OCI-LY7 (cell line): ENCODE measurements at regions not wholly inside any gene's neighbourhood (a gene's known extent, or its start where the extent isn't known, plus 50 kb on each side); places are given as distances from the start of the nearest gene placed in this dataset.

Experiments
- BruUV-seq: library from RNA; stranded (reverse); fragments of 400-500 nt; replicated peaks from 2 replicates; lab custom pipeline; 2021; lab: Mats Ljungman, UMichigan
- CTCF ChIA-PET: fragments of 300-600 bp; sonication (Branson Sonifier 250); formaldehyde crosslinking; loops from one replicate; lab custom pipeline; 2022; ENCODE audit warnings: antibody characterized with exemption; ENCODE audit not compliant: unreplicated experiment; lab: Charles Lee
- POLR2A ChIA-PET: fragments of 300-600 bp; sonication (Branson Sonifier 250); formaldehyde crosslinking; loops from one replicate; lab custom pipeline; 2022; ENCODE audit warnings: antibody characterized with exemption; lab: Charles Lee
- DNase-seq: peaks from one replicate; pipeline ENCODE4 v3.0.0-alpha.2; 2015; ENCODE audit warnings: low spot score
- H2AFZ ChIP-seq: fragments of 200-600 bp; sonication (generic), shearing (Covaris generic); 2 replicates; pipeline ENCODE4 v1.6.1; 2014; ENCODE audit warnings: mild to moderate bottlenecking, antibody characterized with exemption, low read length, moderate library complexity
- H3K27ac ChIP-seq: fragments of 200-600 bp; sonication (generic); 2 replicates; pipeline ENCODE4 v1.5.1; 2014; ENCODE audit warnings: mixed run types, low read depth, mild to moderate bottlenecking, moderate library complexity, low read length, inconsistent platforms; ENCODE audit not compliant: poor library complexity, severe bottlenecking
- H3K36me3 ChIP-seq: fragments of 200-600 bp; sonication (generic); 2 replicates; pipeline ENCODE4 v1.6.1; 2014; ENCODE audit warnings: mild to moderate bottlenecking, antibody characterized with exemption, low read length, moderate library complexity, mixed read lengths; ENCODE audit not compliant: insufficient read depth
- H3K4me1 ChIP-seq: fragments of 200-600 bp; sonication (generic); 2 replicates; pipeline ENCODE4 v1.5.1; 2014; ENCODE audit warnings: mild to moderate bottlenecking, low read length; ENCODE audit not compliant: insufficient read depth, poor library complexity, severe bottlenecking
- H3K4me2 ChIP-seq: fragments of 200-600 bp; sonication (generic); 2 replicates; pipeline ENCODE4 v1.6.1; 2014; ENCODE audit warnings: mild to moderate bottlenecking, low read length
- H3K4me3 ChIP-seq: fragments of 200-600 bp; sonication (generic); 2 replicates; pipeline ENCODE4 v1.5.1; 2014; ENCODE audit warnings: mild to moderate bottlenecking, low read depth, low read length; ENCODE audit not compliant: poor library complexity, severe bottlenecking
- H3K79me2 ChIP-seq: fragments of 200-600 bp; sonication (generic); 2 replicates; pipeline ENCODE4 v1.6.1; 2016; ENCODE audit warnings: low read depth, mild to moderate bottlenecking, low read length, moderate library complexity, mixed read lengths; ENCODE audit not compliant: insufficient read depth
- H3K9me2 ChIP-seq: fragments of 200-600 bp; sonication (generic); 2 replicates; pipeline ENCODE4 v1.6.1; 2016; ENCODE audit warnings: mild to moderate bottlenecking, low read length, mixed read lengths; ENCODE audit not compliant: insufficient read depth
- H3K9me3 ChIP-seq: fragments of 200-600 bp; sonication (generic); 2 replicates; pipeline ENCODE4 v1.6.1; 2014; ENCODE audit warnings: mild to moderate bottlenecking, mixed run types, low read length, mixed read lengths
- H4K20me1 ChIP-seq: fragments of 200-600 bp; sonication (generic); 2 replicates; pipeline ENCODE4 v1.6.1; 2014; ENCODE audit warnings: mild to moderate bottlenecking, antibody characterized with exemption, low read length, moderate library complexity, mixed read lengths; ENCODE audit not compliant: insufficient read depth
- EZH2phosphoT487 ChIP-seq: fragments of 200-600 bp; sonication (generic); IDR thresholded peaks from 2 replicates; pipeline ENCODE4 v1.6.1; 2018; ENCODE audit warnings: low read depth, borderline replicate concordance, mild to moderate bottlenecking, mixed run types, antibody characterized with exemption, low read length, moderate library complexity, mixed read lengths
- intact Hi-C: fragments of 100-400 bp; cut with micrococcal nuclease; formaldehyde crosslinking; loops from one replicate; pipeline ENCODE4 v1.10.0; 2022; ENCODE audit not compliant: unreplicated experiment
- TF ChIP-seq, protein P1 (sequence below): fragments of 200-600 bp; sonication (generic); conservative IDR thresholded peaks from 2 replicates; pipeline ENCODE4 v1.5.1; 2014; ENCODE audit warnings: mild to moderate bottlenecking, antibody characterized with exemption, low read length, moderate library complexity, mixed read lengths

DNA sequence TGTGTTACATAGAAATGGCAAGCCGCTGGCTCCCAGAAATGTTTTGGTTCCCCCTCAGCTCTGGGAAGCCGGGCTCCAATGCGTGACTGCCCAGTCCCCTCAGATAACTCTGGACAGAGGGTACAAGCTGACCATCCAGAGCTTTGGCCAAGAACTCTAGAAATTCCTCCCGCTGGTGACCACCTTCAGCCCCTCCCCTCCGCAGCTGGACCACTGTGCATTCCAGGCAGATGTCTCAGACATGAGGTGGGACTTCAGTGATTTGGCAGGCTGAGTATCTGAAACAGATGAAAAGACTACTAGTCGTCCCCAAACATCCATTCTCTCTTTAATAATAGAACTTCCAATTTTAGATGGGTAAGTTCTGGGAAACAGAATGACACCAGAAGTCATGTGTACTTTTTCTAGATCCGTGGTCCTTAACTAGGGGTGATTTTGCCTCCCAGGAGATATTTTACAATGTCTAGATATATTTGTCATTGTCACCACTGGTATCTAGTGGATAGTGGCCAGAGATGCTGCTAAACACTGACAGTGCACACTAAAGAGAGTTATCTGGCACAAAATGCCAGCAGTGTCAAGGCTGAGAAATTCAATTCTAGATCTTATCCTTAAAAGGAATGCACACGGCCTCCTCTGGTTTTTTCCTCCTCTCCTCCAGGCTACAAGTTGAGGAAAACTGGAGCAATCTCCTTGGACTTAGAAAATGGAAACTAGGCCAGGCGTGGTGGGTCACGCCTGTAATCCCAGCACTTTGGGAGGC lies 294.3 kb downstream of the SRBD1 start:
- H3K4me1 ChIP-seq, result no peaks in the 10 kb centered on the region
- no TSS peak for BruUV-seq
- no peak overlapping the region for H2AFZ ChIP-seq
- intact Hi-C loops, result no loop called here
- no peaks in the 10 kb centered on the region for H3K79me2 ChIP-seq
- H3K36me3 ChIP-seq, result no peaks in the 10 kb centered on the region
- H3K9me3 ChIP-seq, result no peaks in the 10 kb centered on the region
- H3K4me3 ChIP-seq, result no peak overlapping the region
- CTCF ChIA-PET, result no interaction called here
- H3K27ac ChIP-seq, result no peak overlapping the region
- H4K20me1 ChIP-seq, result no peaks in the 10 kb centered on the region
- POLR2A ChIA-PET, result no interaction called here
- no peak for DNase-seq
- TF ChIP-seq, protein P1, sequence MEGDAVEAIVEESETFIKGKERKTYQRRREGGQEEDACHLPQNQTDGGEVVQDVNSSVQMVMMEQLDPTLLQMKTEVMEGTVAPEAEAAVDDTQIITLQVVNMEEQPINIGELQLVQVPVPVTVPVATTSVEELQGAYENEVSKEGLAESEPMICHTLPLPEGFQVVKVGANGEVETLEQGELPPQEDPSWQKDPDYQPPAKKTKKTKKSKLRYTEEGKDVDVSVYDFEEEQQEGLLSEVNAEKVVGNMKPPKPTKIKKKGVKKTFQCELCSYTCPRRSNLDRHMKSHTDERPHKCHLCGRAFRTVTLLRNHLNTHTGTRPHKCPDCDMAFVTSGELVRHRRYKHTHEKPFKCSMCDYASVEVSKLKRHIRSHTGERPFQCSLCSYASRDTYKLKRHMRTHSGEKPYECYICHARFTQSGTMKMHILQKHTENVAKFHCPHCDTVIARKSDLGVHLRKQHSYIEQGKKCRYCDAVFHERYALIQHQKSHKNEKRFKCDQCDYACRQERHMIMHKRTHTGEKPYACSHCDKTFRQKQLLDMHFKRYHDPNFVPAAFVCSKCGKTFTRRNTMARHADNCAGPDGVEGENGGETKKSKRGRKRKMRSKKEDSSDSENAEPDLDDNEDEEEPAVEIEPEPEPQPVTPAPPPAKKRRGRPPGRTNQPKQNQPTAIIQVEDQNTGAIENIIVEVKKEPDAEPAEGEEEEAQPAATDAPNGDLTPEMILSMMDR, result no peak
- TF ChIP-seq EZH2phosphoT487, result no peak
- H3K4me2 ChIP-seq, result no peak overlapping the region
- no peaks in the 10 kb centered on the region for H3K9me2 ChIP-seq

DNA sequence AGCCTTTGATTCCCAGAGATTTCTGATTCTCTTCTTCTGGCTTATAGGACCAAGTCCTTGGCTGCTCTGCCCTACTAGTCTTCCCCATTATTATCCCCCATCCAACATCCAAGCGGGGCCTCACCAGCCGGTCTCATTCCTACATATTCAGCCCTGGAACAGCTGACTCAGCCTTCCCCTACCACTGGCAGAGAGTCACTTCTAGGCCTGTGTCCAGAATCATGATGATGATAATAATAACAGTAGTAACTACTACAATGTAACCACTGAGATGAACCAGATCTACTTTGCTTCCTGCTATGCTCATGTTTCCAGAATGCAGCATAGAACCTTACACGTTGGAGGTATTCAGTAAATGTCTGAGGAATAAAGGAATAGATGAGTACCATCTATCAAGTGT lies 295.2 kb downstream of the SRBD1 start:
- Histone ChIP-seq H3K4me1 (no peaks in the 10 kb centered on the region), H4K20me1 (no peaks in the 10 kb centered on the region), H3K27ac (no peak overlapping the region), H3K9me2 (no peaks in the 10 kb centered on the region), H3K4me2 (no peak overlapping the region), H3K4me3 (no peak overlapping the region), H3K79me2 (no peaks in the 10 kb centered on the region), H2AFZ (no peak overlapping the region), H3K9me3 (no peaks in the 10 kb centered on the region), H3K36me3 (no peaks in the 10 kb centered on the region)
- POLR2A ChIA-PET, result no interaction called here
- CTCF ChIA-PET, result no interaction called here
- TF ChIP-seq EZH2phosphoT487, result no peak
- no TSS peak for BruUV-seq
- no peak for DNase-seq
- intact Hi-C loops, result no loop called here

DNA sequence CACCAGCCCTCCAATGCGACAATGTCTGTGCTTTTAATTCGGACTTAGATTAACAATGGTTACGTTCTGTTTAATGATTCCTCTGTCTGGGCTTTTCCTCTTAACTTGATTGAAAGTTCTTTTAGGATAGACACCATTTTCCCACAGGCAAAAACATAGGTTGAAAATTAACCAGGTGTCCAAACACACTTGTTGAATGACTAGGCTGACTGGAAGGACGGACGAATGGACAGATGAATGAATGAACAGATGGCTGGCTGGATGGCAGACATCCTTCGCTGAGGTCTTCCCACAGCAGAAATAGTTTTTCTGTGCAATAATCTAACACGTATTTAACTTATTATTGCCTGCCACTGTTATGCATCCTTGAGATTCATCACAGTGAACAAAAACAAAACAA lies 298.8 kb downstream of the SRBD1 start:
- Histone ChIP-seq H3K4me2 (no peak overlapping the region), H3K27ac (no peak overlapping the region), H3K4me1 (no peaks in the 10 kb centered on the region), H3K36me3 (no peaks in the 10 kb centered on the region), H3K9me3 (no peaks in the 10 kb centered on the region), H3K79me2 (no peaks in the 10 kb centered on the region), H3K4me3 (no peak overlapping the region), H4K20me1 (no peaks in the 10 kb centered on the region), H3K9me2 (no peaks in the 10 kb centered on the region), H2AFZ (no peak overlapping the region)
- TF ChIP-seq, protein P1, result no peak
- TF ChIP-seq EZH2phosphoT487, result no peak
- ChIA-PET CTCF (no interaction called here), POLR2A (no interaction called here)
- intact Hi-C loops, result loop anchor here (5.0 kb wide), 1 partner anchor 180 kb away; no protein-coding TSS in a partner anchor
- no TSS peak for BruUV-seq
- no peak for DNase-seq
